LNCAP (cell line): ENCODE measurements at regions not wholly inside any gene's neighbourhood (a gene's known extent, or its start where the extent isn't known, plus 50 kb on each side); places are given as distances from the start of the nearest gene placed in this dataset.

Experiments used
- TF ChIP-seq, protein P1 (sequence below): fragments of 450-650 bp; IDR thresholded peaks from 2 replicates; pipeline ENCODE4 v1.5.1; 2017; ENCODE audit warnings: mild to moderate bottlenecking

DNA sequence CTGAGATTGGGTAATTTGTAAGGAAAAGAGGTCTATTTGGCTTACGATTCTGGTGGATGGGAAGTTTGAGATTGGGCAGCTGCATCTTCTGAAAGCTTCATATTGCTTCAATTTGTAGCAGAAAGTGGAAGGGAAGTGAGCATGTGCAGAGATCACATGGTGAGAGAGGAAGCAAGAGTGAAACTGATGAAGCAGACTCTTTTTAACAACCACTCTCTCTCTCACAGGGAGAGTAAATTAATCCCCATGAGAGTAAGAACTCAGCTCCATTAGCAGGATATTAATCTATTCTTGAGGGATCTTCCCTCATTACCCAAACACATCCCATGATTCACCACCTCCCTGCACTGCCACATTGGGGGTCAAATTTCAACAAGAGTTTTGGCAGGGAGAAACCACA is 298.5 kb upstream of the CELF4 start:
- TF ChIP-seq, protein P1, sequence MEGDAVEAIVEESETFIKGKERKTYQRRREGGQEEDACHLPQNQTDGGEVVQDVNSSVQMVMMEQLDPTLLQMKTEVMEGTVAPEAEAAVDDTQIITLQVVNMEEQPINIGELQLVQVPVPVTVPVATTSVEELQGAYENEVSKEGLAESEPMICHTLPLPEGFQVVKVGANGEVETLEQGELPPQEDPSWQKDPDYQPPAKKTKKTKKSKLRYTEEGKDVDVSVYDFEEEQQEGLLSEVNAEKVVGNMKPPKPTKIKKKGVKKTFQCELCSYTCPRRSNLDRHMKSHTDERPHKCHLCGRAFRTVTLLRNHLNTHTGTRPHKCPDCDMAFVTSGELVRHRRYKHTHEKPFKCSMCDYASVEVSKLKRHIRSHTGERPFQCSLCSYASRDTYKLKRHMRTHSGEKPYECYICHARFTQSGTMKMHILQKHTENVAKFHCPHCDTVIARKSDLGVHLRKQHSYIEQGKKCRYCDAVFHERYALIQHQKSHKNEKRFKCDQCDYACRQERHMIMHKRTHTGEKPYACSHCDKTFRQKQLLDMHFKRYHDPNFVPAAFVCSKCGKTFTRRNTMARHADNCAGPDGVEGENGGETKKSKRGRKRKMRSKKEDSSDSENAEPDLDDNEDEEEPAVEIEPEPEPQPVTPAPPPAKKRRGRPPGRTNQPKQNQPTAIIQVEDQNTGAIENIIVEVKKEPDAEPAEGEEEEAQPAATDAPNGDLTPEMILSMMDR: no peak

- TF ChIP-seq, protein P1: no peak
Measured at GRCh38 chr18:37861981-37862380, 296.4 kb upstream of the CELF4 start.

- TF ChIP-seq, protein P1: no peak
Measured at GRCh38 chr18:37854396-37854795, 288.8 kb upstream of the CELF4 start.

- TF ChIP-seq, protein P1: no peak
Measured at GRCh38 chr18:37853706-37854105, 288.1 kb upstream of the CELF4 start.

DNA sequence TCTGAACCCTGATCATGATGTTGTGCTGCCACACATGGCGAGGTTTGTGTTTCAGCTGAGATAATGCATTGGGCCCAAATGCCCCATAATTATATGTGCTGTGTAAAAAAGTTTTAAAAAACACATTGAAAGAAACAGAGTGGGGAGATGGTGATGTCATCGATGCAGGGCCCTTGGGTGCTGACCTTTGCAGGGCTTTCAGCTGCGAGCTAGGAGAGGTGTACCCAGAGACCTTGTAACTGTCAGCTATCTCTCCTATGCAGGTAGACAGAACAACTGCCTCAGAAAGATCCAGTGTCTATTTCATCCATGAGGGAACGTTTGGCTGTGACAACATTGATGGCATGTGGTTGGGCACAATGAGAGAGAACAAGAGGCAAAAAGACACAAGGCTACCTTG is 286.9 kb upstream of the CELF4 start:
- TF ChIP-seq, protein P1: no peak

DNA sequence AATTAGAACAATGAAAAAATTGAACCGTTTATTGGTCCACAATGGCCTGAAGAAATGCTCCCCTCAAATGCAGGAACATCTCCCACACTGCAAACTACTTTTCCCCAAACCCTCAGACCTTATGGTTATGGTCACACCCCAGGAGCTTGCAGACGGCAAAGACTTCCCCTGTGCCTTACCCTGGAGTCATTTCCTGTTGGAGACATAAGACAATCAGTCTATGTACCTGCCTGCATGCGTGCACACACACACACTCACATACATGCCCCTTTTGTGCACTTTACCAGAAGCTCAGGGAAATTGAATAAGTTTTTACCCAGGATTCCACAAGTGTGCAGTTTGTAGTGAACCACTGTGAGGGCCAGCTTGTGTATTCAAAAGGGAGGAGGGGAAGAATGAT is 281.9 kb upstream of the CELF4 start:
- TF ChIP-seq, protein P1: no peak

- TF ChIP-seq, protein P1: no peak
Measured at GRCh38 chr18:37846996-37847395, 281.4 kb upstream of the CELF4 start.

GRCh38 chr18:37845498-37845897 is 279.9 kb upstream of the CELF4 start:
- TF ChIP-seq, protein P1: no peak
